H9 (cell line): ENCODE measurements at regions not wholly inside any gene's neighbourhood (a gene's known extent, or its start where the extent isn't known, plus 50 kb on each side); places are given as distances from the start of the nearest gene placed in this dataset.

Source experiments
- DNase-seq: peaks from one replicate; pipeline ENCODE4 v3.0.0-alpha.2; 2017
- H2AFZ ChIP-seq: one replicate; pipeline ENCODE4 v1.6.1; 2013; ENCODE audit warnings: mild to moderate bottlenecking, low read length, control low read depth, moderate library complexity
- H2AK5ac ChIP-seq: 2 replicates; pipeline ENCODE4 v1.6.1; 2013; ENCODE audit warnings: low read length, control low read depth, mixed read lengths; ENCODE audit not compliant: insufficient read length
- H2BK120ac ChIP-seq: one replicate; pipeline ENCODE4 v1.6.1; 2013; ENCODE audit warnings: low read depth, mild to moderate bottlenecking, low read length, control low read depth, inconsistent platforms; ENCODE audit not compliant: poor library complexity, severe bottlenecking
- H2BK12ac ChIP-seq: 2 replicates; pipeline ENCODE4 v1.6.1; 2013; ENCODE audit warnings: low read length, control low read depth, mixed read lengths, low read depth; ENCODE audit not compliant: insufficient read length
- H2BK15ac ChIP-seq: 2 replicates; pipeline ENCODE4 v1.6.1; 2013; ENCODE audit warnings: low read depth, low read length, control low read depth
- H2BK20ac ChIP-seq: one replicate; pipeline ENCODE4 v1.6.1; 2013; ENCODE audit warnings: low read depth, mild to moderate bottlenecking, low read length, control low read depth, inconsistent platforms; ENCODE audit not compliant: poor library complexity, severe bottlenecking
- H2BK5ac ChIP-seq: 2 replicates; pipeline ENCODE4 v1.6.1; 2013; ENCODE audit warnings: low read length, control low read depth, mixed read lengths; ENCODE audit not compliant: insufficient read length
- H3K14ac ChIP-seq: 2 replicates; pipeline ENCODE4 v1.6.1; 2013; ENCODE audit warnings: low read length, control low read depth; ENCODE audit not compliant: insufficient read depth
- H3K18ac ChIP-seq: 2 replicates; pipeline ENCODE4 v1.6.1; 2013; ENCODE audit warnings: low read depth, mild to moderate bottlenecking, mixed read lengths, low read length, control low read depth; ENCODE audit not compliant: insufficient read length
- H3K23ac ChIP-seq: 2 replicates; pipeline ENCODE4 v1.6.1; 2013; ENCODE audit warnings: low read length, control low read depth, mixed read lengths, low read depth; ENCODE audit not compliant: insufficient read length
- H3K23me2 ChIP-seq: 2 replicates; pipeline ENCODE4 v1.6.1; 2013; ENCODE audit warnings: low read depth, mild to moderate bottlenecking, mixed read lengths, low read length, control low read depth; ENCODE audit not compliant: insufficient read length, poor library complexity, severe bottlenecking
- H3K27ac ChIP-seq: 2 replicates; pipeline ENCODE4 v1.5.1; 2013; ENCODE audit warnings: low read length, control low read depth, mixed read lengths, low read depth; ENCODE audit not compliant: insufficient read length
- H3K27me3 ChIP-seq: 2 replicates; pipeline ENCODE4 v1.6.1; 2013; ENCODE audit warnings: low read length, control low read depth, inconsistent platforms; ENCODE audit not compliant: insufficient read depth
- H3K4ac ChIP-seq: 2 replicates; pipeline ENCODE4 v1.6.1; 2013; ENCODE audit warnings: low read depth, mild to moderate bottlenecking, control low read depth, inconsistent platforms, low read length, moderate library complexity
- H3K4me1 ChIP-seq: 2 replicates; pipeline ENCODE4 v1.6.1; 2013; ENCODE audit warnings: low read length, control low read depth, inconsistent platforms; ENCODE audit not compliant: insufficient read depth
- H3K4me2 ChIP-seq: 2 replicates; pipeline ENCODE4 v1.6.1; 2013; ENCODE audit warnings: low read length, control low read depth, mixed read lengths; ENCODE audit not compliant: insufficient read length, insufficient read depth
- H3K56ac ChIP-seq: 2 replicates; pipeline ENCODE4 v1.6.1; 2013; ENCODE audit warnings: low read depth, mild to moderate bottlenecking, mixed read lengths, low read length, control low read depth; ENCODE audit not compliant: insufficient read length
- H3K79me1 ChIP-seq: 2 replicates; pipeline ENCODE4 v1.6.1; 2013; ENCODE audit warnings: low read depth, mild to moderate bottlenecking, moderate library complexity, low read length, control low read depth, inconsistent platforms; ENCODE audit not compliant: insufficient read depth, poor library complexity, severe bottlenecking
- H3K79me2 ChIP-seq: 2 replicates; pipeline ENCODE4 v1.6.1; 2013; ENCODE audit warnings: low read length, control low read depth, inconsistent platforms; ENCODE audit not compliant: insufficient read depth
- H3K9ac ChIP-seq: 2 replicates; pipeline ENCODE4 v1.6.1; 2013; ENCODE audit warnings: low read length, control low read depth, mixed read lengths; ENCODE audit not compliant: insufficient read length; ENCODE audit errors: extremely low read depth
- H3K9me3 ChIP-seq: one replicate; pipeline ENCODE4 v1.6.1; 2013; ENCODE audit warnings: low read depth, low read length, inconsistent platforms; ENCODE audit not compliant: control insufficient read depth
- H3T11ph ChIP-seq: one replicate; pipeline ENCODE4 v1.6.1; 2013; ENCODE audit warnings: mild to moderate bottlenecking, low read length, control low read depth, inconsistent platforms
- H4K20me1 ChIP-seq: one replicate; pipeline ENCODE4 v1.6.1; 2013; ENCODE audit not compliant: control insufficient read depth, insufficient read length, insufficient read depth
- H4K5ac ChIP-seq: 2 replicates; pipeline ENCODE4 v1.6.1; 2013; ENCODE audit warnings: low read depth, mild to moderate bottlenecking, mixed read lengths, low read length, control low read depth; ENCODE audit not compliant: insufficient read length
- H4K8ac ChIP-seq: replicated peaks from 2 replicates; pipeline ENCODE4 v1.6.1; 2013; ENCODE audit warnings: low read length, control low read depth, mixed read lengths, low read depth; ENCODE audit not compliant: insufficient read length
- H4K91ac ChIP-seq: 2 replicates; pipeline ENCODE4 v1.6.1; 2013; ENCODE audit warnings: low read depth, mild to moderate bottlenecking, moderate library complexity, mixed read lengths, low read length, control low read depth; ENCODE audit not compliant: insufficient read length
- H3K27ac Mint-ChIP-seq, 3 experiments: 2 replicates in 2 of 3; 3 replicates in 1 of 3; pipeline ENCODE4 v1.8.0; 2020 to 2021; ENCODE audit warnings: mixed read lengths in 3 of 3, mild to moderate bottlenecking in 1 of 3, moderate library complexity in 1 of 3
- H3K27me3 Mint-ChIP-seq: 2 replicates; pipeline ENCODE4 v1.8.0; 2021; ENCODE audit warnings: low read depth, mild to moderate bottlenecking, moderate library complexity, mixed read lengths
- H3K36me3 Mint-ChIP-seq, 3 experiments: 2 replicates in 2 of 3; 3 replicates in 1 of 3; pipeline ENCODE4 v1.8.0; 2020 to 2021; ENCODE audit warnings: low read depth in 3 of 3, mixed read lengths in 3 of 3; ENCODE audit not compliant: insufficient read depth in 1 of 3
- H3K4me1 Mint-ChIP-seq, 2 experiments: 2 replicates each; pipeline ENCODE4 v1.8.0; 2020; ENCODE audit warnings: mixed read lengths in 2 of 2
- H3K4me3 Mint-ChIP-seq, 2 experiments: 2 replicates in 1 of 2; 3 replicates in 1 of 2; pipeline ENCODE4 v1.8.0; 2020 to 2021; ENCODE audit warnings: mild to moderate bottlenecking in 2 of 2, mixed read lengths in 2 of 2, moderate library complexity in 1 of 2
- H3K9me3 Mint-ChIP-seq, 2 experiments: 2 replicates in 1 of 2; 3 replicates in 1 of 2; pipeline ENCODE4 v1.8.0; 2020; ENCODE audit warnings: mild to moderate bottlenecking in 2 of 2, mixed read lengths in 2 of 2, moderate library complexity in 1 of 2
- CTCF ChIP-seq: fragments of 200-600 bp; sonication (generic); conservative IDR thresholded peaks from 3 replicates; pipeline ENCODE4 v1.8.0; 2021; ENCODE audit warnings: antibody characterized with exemption, mild to moderate bottlenecking
- WGBS: extraction: QIAGEN DNeasy Blood & Tissue Kit; methylation state at CpG from one replicate; pipeline ENCODE4 v1.1.7; 2013; ENCODE audit warnings: missing lambda C conversion rate, low lambda C conversion rate, mixed read lengths; ENCODE audit not compliant: insufficient read length; ENCODE audit errors: extremely low coverage; 5-methylcytosine and 5-hydroxymethylcytosine counted together

- Histone ChIP-seq H3K18ac (no peak overlapping the region), H2BK120ac (no peak overlapping the region), H3K4me1 (no peaks in the 10 kb centered on the region), H4K5ac (no peak overlapping the region), H2BK15ac (no peak overlapping the region), H3K27me3 (no peaks in the 10 kb centered on the region), H3K23ac (no peak overlapping the region), H2AFZ (no peak overlapping the region), H3K9me3 (no peaks in the 10 kb centered on the region), H3T11ph (no peak overlapping the region), H2BK20ac (no peak overlapping the region), H3K9ac (no peak overlapping the region), H3K79me2 (no peaks in the 10 kb centered on the region), H2AK5ac (no peak overlapping the region), H3K4me2 (no peak overlapping the region), H2BK12ac (no peak overlapping the region), H3K79me1 (no peaks in the 10 kb centered on the region), H3K14ac (no peak overlapping the region), H4K20me1 (no peaks in the 10 kb centered on the region), H3K4ac (no peak overlapping the region), H3K23me2 (no peaks in the 10 kb centered on the region), H3K56ac (no peak overlapping the region), H4K91ac (no peak overlapping the region), H3K27ac (no peak overlapping the region), H4K8ac (no peak overlapping the region), H2BK5ac (no peak overlapping the region)
- Mint-ChIP-seq H3K4me1 (peaks cover 18 to 19% of the 10 kb centered on the region in 2 experiments), H3K9me3 (no peaks in the 10 kb centered on the region), H3K36me3 (no peaks in the 10 kb centered on the region; a peak in 1 of 7 replicates), H3K4me3 (no peak overlapping the region), H3K27ac (no peak overlapping the region), H3K27me3 (no peaks in the 10 kb centered on the region)
- no peak for TF ChIP-seq CTCF
- no CpG with 5 or more reads among the region's 1 CpG for WGBS
- no peak for DNase-seq
Measured at GRCh38 chr16:52379551-52379950, 167.4 kb downstream of the TOX3 start.
